K562 (cell line): ENCODE measurements at regions not wholly inside any gene's neighbourhood (a gene's known extent, or its start where the extent isn't known, plus 50 kb on each side); places are given as distances from the start of the nearest gene placed in this dataset.

Experiments
- CHD1 ChIP-seq: fragments of 200-600 bp; sonication (generic); IDR thresholded peaks from one replicate; pipeline ENCODE4 v1.6.1; 2012; ENCODE audit warnings: mild to moderate bottlenecking, moderate library complexity, low read length, inconsistent platforms
- CTBP1 ChIP-seq: fragments of 450-650 bp; IDR thresholded peaks from 2 replicates; pipeline ENCODE4 v1.6.1; 2016; ENCODE audit warnings: borderline replicate concordance
- DLX4 ChIP-seq: fragments of 250-450 bp; sonication (Bioruptor Pico); IDR thresholded peaks from 2 replicates; pipeline ENCODE4 v1.6.1; 2021; ENCODE audit warnings: mild to moderate bottlenecking
- E2F6 ChIP-seq, 2 experiments: IDR thresholded peaks; 2 replicates each; pipeline ENCODE4 v1.6.1; 2011; ENCODE audit warnings: borderline replicate concordance in 1 of 2, control low read depth in 1 of 2, low read depth in 1 of 2, low read length in 1 of 2, mild to moderate bottlenecking in 1 of 2, mixed read lengths in 1 of 2, moderate library complexity in 1 of 2; ENCODE audit not compliant: insufficient read depth in 1 of 2, insufficient read length in 1 of 2, poor library complexity in 1 of 2, severe bottlenecking in 1 of 2; ENCODE audit errors: extremely low read depth in 1 of 2
- EHMT2 ChIP-seq: fragments of 450-650 bp; IDR thresholded peaks from 2 replicates; pipeline ENCODE4 v1.6.1; 2018; ENCODE audit warnings: antibody characterized with exemption
- FOXA1 ChIP-seq: fragments of 450-650 bp; IDR thresholded peaks from 2 replicates; pipeline ENCODE4 v1.6.1; 2016; ENCODE audit warnings: mild to moderate bottlenecking, borderline replicate concordance
- HDAC1 ChIP-seq, 2 experiments: fragments of 450-650 bp; IDR thresholded peaks; 2 replicates each; pipeline ENCODE4 v1.6.1; 2016 to 2017; ENCODE audit warnings: inconsistent platforms in 1 of 2, mild to moderate bottlenecking in 1 of 2, moderate library complexity in 1 of 2
- HEY1 ChIP-seq: fragments of 250-450 bp; sonication (Bioruptor Pico); IDR thresholded peaks from 2 replicates; pipeline ENCODE4 v1.5.0; 2020; ENCODE audit warnings: mild to moderate bottlenecking, moderate library complexity, borderline replicate concordance
- NRF1 ChIP-seq, 2 experiments: fragments of 450-650 bp; IDR thresholded peaks in 1 of 2; conservative IDR thresholded peaks in 1 of 2; 2 replicates each; pipeline ENCODE4 v1.6.1; 2014; ENCODE audit warnings: mild to moderate bottlenecking in 2 of 2
- PRDM10 ChIP-seq: fragments of 450-650 bp; IDR thresholded peaks from 2 replicates; pipeline ENCODE4 v1.6.1; 2018; ENCODE audit not compliant: partially characterized antibody
- RBM17 ChIP-seq: fragments of 200-400 bp; formaldehyde crosslinking; IDR thresholded peaks from 2 replicates; pipeline ENCODE4 v1.6.1; 2017; ENCODE audit warnings: low read depth, mild to moderate bottlenecking, low read length, borderline replicate concordance
- SAFB ChIP-seq: fragments of 200-400 bp; formaldehyde crosslinking; IDR thresholded peaks from 2 replicates; pipeline ENCODE4 v1.6.1; 2017; ENCODE audit warnings: low read depth, low read length, borderline replicate concordance
- SIN3B ChIP-seq: fragments of 450-650 bp; IDR thresholded peaks from 2 replicates; pipeline ENCODE4 v1.6.1; 2017; ENCODE audit warnings: low read depth, mild to moderate bottlenecking, moderate library complexity
- SMARCC2 ChIP-seq: fragments of 450-650 bp; IDR thresholded peaks from 2 replicates; pipeline ENCODE4 v1.6.1; 2017; ENCODE audit warnings: antibody characterized with exemption, moderate library complexity, mild to moderate bottlenecking, low read depth
- TAF9B ChIP-seq: fragments of 450-650 bp; IDR thresholded peaks from 2 replicates; pipeline ENCODE4 v1.6.1; 2018; ENCODE audit warnings: mild to moderate bottlenecking; ENCODE audit not compliant: partially characterized antibody
- ZBTB49 ChIP-seq: sonication (generic); formaldehyde crosslinking; IDR thresholded peaks from 2 replicates; pipeline ENCODE4 v1.8.0; 2022; ENCODE audit warnings: missing genetic modification reagents, mild to moderate bottlenecking, borderline replicate concordance
- ZNF551 ChIP-seq: fragments of 250-450 bp; sonication (Bioruptor Pico); IDR thresholded peaks from 2 replicates; pipeline ENCODE4 v1.5.0; 2021; ENCODE audit warnings: mild to moderate bottlenecking, moderate library complexity
- ZNF589 ChIP-seq: fragments of 200-800 bp; sonication (Bioruptor generic); IDR thresholded peaks from 2 replicates; pipeline ENCODE4 v1.6.1; 2016; ENCODE audit warnings: low read depth, missing genetic modification characterization, missing compliant biosample characterization
- ZNF766 ChIP-seq: fragments of 200-800 bp; sonication (Bioruptor generic); conservative IDR thresholded peaks from 2 replicates; pipeline ENCODE4 v1.6.1; 2016; ENCODE audit warnings: missing genetic modification characterization, missing compliant biosample characterization
- ZNF778 ChIP-seq: fragments of 450-650 bp; formaldehyde crosslinking; IDR thresholded peaks from 2 replicates; pipeline ENCODE4 v1.4.0; 2020; ENCODE audit warnings: mild to moderate bottlenecking, moderate library complexity
- ZNF79 ChIP-seq: fragments of 250-450 bp; sonication (Bioruptor Pico); IDR thresholded peaks from 2 replicates; pipeline ENCODE4 v1.4.0; 2020; ENCODE audit warnings: low read depth, mild to moderate bottlenecking, moderate library complexity

- TF ChIP-seq SIN3B, result no peak
- no peak for TF ChIP-seq HEY1 (CRISPR knock-in tag)
- no peak for TF ChIP-seq ZNF551 (CRISPR knock-in tag)
- TF ChIP-seq SAFB, result no peak
- TF ChIP-seq NRF1 (conservative IDR thresholded peaks at IDR 0.05 in 1 of 2, IDR thresholded peaks at IDR 0.05 in 1 of 2), result no peak
- no peak for TF ChIP-seq RBM17
- TF ChIP-seq FOXA1, result no peak
- no peak for TF ChIP-seq DLX4 (CRISPR knock-in tag)
- TF ChIP-seq ZNF766 (CRISPR knock-in tag), result peak; percentile 74; the same call in 1 of the 2 replicates
- no peak for TF ChIP-seq ZBTB49 (CRISPR knock-in tag)
- TF ChIP-seq HDAC1 (IDR thresholded peaks at IDR 0.05), result no peak
- no peak for TF ChIP-seq E2F6 (IDR thresholded peaks at IDR 0.05; ENCODE audit: borderline replicate concordance in 1 of 2, extremely low read depth in 1 of 2, insufficient read depth in 1 of 2, insufficient read length in 1 of 2, low read depth in 1 of 2, low read length in 1 of 2, poor library complexity in 1 of 2, severe bottlenecking in 1 of 2)
- no peak for TF ChIP-seq ZNF778 (CRISPR knock-in tag)
- TF ChIP-seq SMARCC2, result no peak
- TF ChIP-seq EHMT2, result no peak
- TF ChIP-seq CHD1, result no peak
- no peak for TF ChIP-seq TAF9B
- TF ChIP-seq CTBP1, result no peak
- TF ChIP-seq ZNF589 (CRISPR knock-in tag), result peak; percentile 61; the same call in 1 of the 2 replicates
- TF ChIP-seq ZNF79 (CRISPR knock-in tag), result 0 out of 2 replicates have a peak, but pooled peaks have one; percentile 38
- TF ChIP-seq PRDM10, result no peak
Observed at GRCh38 chr16:79867425-79867997, 267.0 kb upstream of the MAF start (continued).
